Caco-2 (cell line): ENCODE measurements at regions not wholly inside any gene's neighbourhood (a gene's known extent, or its start where the extent isn't known, plus 50 kb on each side); places are given as distances from the start of the nearest gene placed in this dataset.

Experiments
- BruUV-seq: library from RNA; stranded (reverse); fragments of 400-500 nt; replicated peaks from 2 replicates; lab custom pipeline; 2021; lab: Mats Ljungman, UMichigan
- CTCF ChIA-PET: fragments of 300-600 bp; sonication (Branson Sonifier 250); formaldehyde crosslinking; loops from one replicate; lab custom pipeline; 2022; ENCODE audit warnings: antibody characterized with exemption; lab: Charles Lee
- POLR2A ChIA-PET: fragments of 300-600 bp; sonication (Branson Sonifier 250); formaldehyde crosslinking; loops from one replicate; lab custom pipeline; 2022; ENCODE audit warnings: antibody characterized with exemption; lab: Charles Lee
- DNase-seq, 2 experiments: peaks; one replicate each; pipeline versions ENCODE4 v3.0.0 to v3.0.0-alpha.2; 2020 to 2022
- H3K27me3 ChIP-seq: replicated peaks from 2 replicates; pipeline ENCODE4 v1.6.0; 2011; ENCODE audit warnings: low read length; ENCODE audit not compliant: control insufficient read depth, insufficient read depth
- H3K36me3 ChIP-seq: 2 replicates; pipeline ENCODE4 v1.5.1; 2011; ENCODE audit warnings: low read length; ENCODE audit not compliant: control insufficient read depth, insufficient read depth
- H3K4me1 ChIP-seq: fragments of 250-450 bp; sonication (Bioruptor Pico); 2 replicates; pipeline ENCODE4 v1.5.1; 2020; ENCODE audit warnings: mild to moderate bottlenecking
- H3K4me3 ChIP-seq: 2 replicates; pipeline ENCODE4 v1.5.1; 2011; ENCODE audit warnings: low read depth, mild to moderate bottlenecking, control low read depth, low read length
- H3K9me3 ChIP-seq: fragments of 250-450 bp; sonication (Bioruptor Pico); 2 replicates; pipeline ENCODE4 v1.5.1; 2020; ENCODE audit warnings: mild to moderate bottlenecking, moderate library complexity
- H3K27ac Mint-ChIP-seq: one replicate; pipeline ENCODE4 v1.8.0; 2022; ENCODE audit warnings: mixed read lengths; ENCODE audit not compliant: unreplicated experiment
- H3K27me3 Mint-ChIP-seq: one replicate; pipeline ENCODE4 v1.8.0; 2022; ENCODE audit warnings: mixed read lengths; ENCODE audit not compliant: insufficient read depth, unreplicated experiment
- H3K36me3 Mint-ChIP-seq: one replicate; pipeline ENCODE4 v1.8.0; 2022; ENCODE audit warnings: mild to moderate bottlenecking, mixed read lengths; ENCODE audit not compliant: insufficient read depth, unreplicated experiment
- H3K4me1 Mint-ChIP-seq: one replicate; pipeline ENCODE4 v1.8.0; 2022; ENCODE audit warnings: low read depth, mixed read lengths; ENCODE audit not compliant: unreplicated experiment
- H3K4me3 Mint-ChIP-seq: one replicate; pipeline ENCODE4 v1.8.0; 2022; ENCODE audit warnings: mild to moderate bottlenecking, moderate library complexity, mixed read lengths; ENCODE audit not compliant: unreplicated experiment
- H3K9me3 Mint-ChIP-seq: one replicate; pipeline ENCODE4 v1.8.0; 2022; ENCODE audit warnings: mixed read lengths; ENCODE audit not compliant: unreplicated experiment
- CTCF ChIP-seq, 2 experiments: fragments of 200-600 bp in 1 of 2; IDR thresholded peaks; 1 replicate in 1 of 2; 2 replicates in 1 of 2; pipeline versions ENCODE4 v1.5.1 to v1.8.0; 2011 to 2022; ENCODE audit warnings: antibody characterized with exemption in 1 of 2, control low read depth in 1 of 2, inconsistent platforms in 1 of 2, low read depth in 1 of 2, low read length in 1 of 2, mild to moderate bottlenecking in 1 of 2, moderate library complexity in 1 of 2; ENCODE audit not compliant: insufficient read depth in 1 of 2, severe bottlenecking in 1 of 2, unreplicated experiment in 1 of 2
- intact Hi-C: fragments of 100-400 bp; cut with micrococcal nuclease; formaldehyde crosslinking; loops from one replicate; pipeline ENCODE4 v1.10.0; 2022; ENCODE audit not compliant: unreplicated experiment

GRCh38 chr11:17141156-17141555 lies 63.7 kb upstream of the RPS13 start:
- H3K4me3 ChIP-seq = no peak overlapping the region
- H3K4me1 Mint-ChIP-seq = peaks cover 19% of the 10 kb centered on the region
- no peak for TF ChIP-seq CTCF (IDR thresholded peaks at IDR 0.05; ENCODE audit: insufficient read depth in 1 of 2, low read depth in 1 of 2, low read length in 1 of 2, severe bottlenecking in 1 of 2, unreplicated experiment in 1 of 2)
- no peaks in the 10 kb centered on the region for H3K9me3 ChIP-seq
- no peaks in the 10 kb centered on the region for H3K9me3 Mint-ChIP-seq
- peaks cover 90% of the 10 kb centered on the region for H3K36me3 Mint-ChIP-seq
- no peaks in the 10 kb centered on the region for H3K4me1 ChIP-seq
- no peaks in the 10 kb centered on the region for H3K27me3 ChIP-seq
- no peak for DNase-seq
- ChIA-PET POLR2A (no interaction called here), CTCF (no interaction called here)
- H3K27me3 Mint-ChIP-seq = no peaks in the 10 kb centered on the region
- no peak overlapping the region for H3K4me3 Mint-ChIP-seq
- H3K36me3 ChIP-seq = peaks cover 2% of the 10 kb centered on the region
- no TSS peak for BruUV-seq
- H3K27ac Mint-ChIP-seq = no peak overlapping the region
- intact Hi-C loops = no loop called here

GRCh38 chr11:17138562-17138961 lies 61.1 kb upstream of the RPS13 start:
- Mint-ChIP-seq H3K4me3 (no peak overlapping the region), H3K27ac (no peak overlapping the region), H3K27me3 (no peaks in the 10 kb centered on the region), H3K4me1 (peaks cover 19% of the 10 kb centered on the region), H3K9me3 (no peaks in the 10 kb centered on the region), H3K36me3 (peaks cover 96% of the 10 kb centered on the region)
- intact Hi-C loops = no loop called here
- Histone ChIP-seq H3K4me1 (no peaks in the 10 kb centered on the region), H3K4me3 (no peak overlapping the region), H3K36me3 (peaks cover 2% of the 10 kb centered on the region), H3K27me3 (no peaks in the 10 kb centered on the region), H3K9me3 (no peaks in the 10 kb centered on the region)
- ChIA-PET CTCF (no interaction called here), POLR2A (no interaction called here)
- BruUV-seq = no TSS peak
- no peak for TF ChIP-seq CTCF (IDR thresholded peaks at IDR 0.05; ENCODE audit: insufficient read depth in 1 of 2, low read depth in 1 of 2, low read length in 1 of 2, severe bottlenecking in 1 of 2, unreplicated experiment in 1 of 2)
- no peak for DNase-seq

DNA sequence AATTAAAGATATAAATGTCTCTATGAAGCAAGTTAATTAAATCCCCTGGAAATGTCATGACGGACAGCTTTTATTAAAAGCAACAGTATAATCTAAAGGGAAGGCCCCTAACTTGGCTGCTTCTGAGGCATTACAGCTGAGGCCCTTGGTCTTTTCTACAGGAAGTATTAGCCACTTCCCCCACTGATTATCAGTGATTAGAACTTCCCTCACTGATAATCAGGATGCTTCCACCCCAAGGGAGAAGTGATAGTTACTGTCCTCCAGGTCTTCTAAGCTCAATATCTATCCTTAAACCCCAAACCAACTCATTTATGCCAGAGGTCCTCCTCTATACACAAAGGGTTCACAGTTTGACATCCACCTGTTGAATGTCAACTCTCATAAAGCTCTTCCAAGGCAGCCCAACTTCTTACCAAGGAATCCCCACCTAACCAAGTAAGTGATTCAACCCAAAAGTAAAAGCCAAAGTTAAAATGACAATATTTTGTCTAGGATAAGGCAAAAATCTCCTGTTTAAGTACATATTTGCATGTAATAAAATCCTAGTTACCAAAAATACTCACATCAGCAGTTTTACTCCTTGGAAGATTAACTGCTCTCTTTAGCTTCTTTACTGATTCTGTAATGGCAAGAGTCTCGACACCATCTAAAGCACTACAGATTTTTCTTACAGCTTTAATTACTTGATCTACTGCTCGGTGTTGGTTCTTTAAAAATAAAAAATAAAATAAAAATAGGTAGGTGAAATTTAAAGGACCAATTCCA lies 58.6 kb upstream of the RPS13 start:
- no TSS peak for BruUV-seq
- Mint-ChIP-seq H3K27ac (no peak overlapping the region), H3K36me3 (peaks cover 94% of the 10 kb centered on the region), H3K4me3 (no peak overlapping the region), H3K27me3 (no peaks in the 10 kb centered on the region), H3K4me1 (peaks cover 9% of the 10 kb centered on the region), H3K9me3 (no peaks in the 10 kb centered on the region)
- H3K36me3 ChIP-seq = peaks cover 2% of the 10 kb centered on the region; the same call in 1 of the 2 replicates
- no peak for DNase-seq
- H3K27me3 ChIP-seq = no peaks in the 10 kb centered on the region
- intact Hi-C loops = no loop called here
- CTCF ChIA-PET = no interaction called here
- H3K4me3 ChIP-seq = no peak overlapping the region
- H3K4me1 ChIP-seq = no peaks in the 10 kb centered on the region
- POLR2A ChIA-PET = no interaction called here
- TF ChIP-seq CTCF (IDR thresholded peaks at IDR 0.05; ENCODE audit: insufficient read depth in 1 of 2, low read depth in 1 of 2, low read length in 1 of 2, severe bottlenecking in 1 of 2, unreplicated experiment in 1 of 2) = no peak
- H3K9me3 ChIP-seq = no peaks in the 10 kb centered on the region
